ENCODE measurements at regions not wholly inside any gene's neighbourhood (a gene's known extent, or its start where the extent isn't known, plus 50 kb on each side); places are given as distances from the start of the nearest gene placed in this dataset.

DNA sequence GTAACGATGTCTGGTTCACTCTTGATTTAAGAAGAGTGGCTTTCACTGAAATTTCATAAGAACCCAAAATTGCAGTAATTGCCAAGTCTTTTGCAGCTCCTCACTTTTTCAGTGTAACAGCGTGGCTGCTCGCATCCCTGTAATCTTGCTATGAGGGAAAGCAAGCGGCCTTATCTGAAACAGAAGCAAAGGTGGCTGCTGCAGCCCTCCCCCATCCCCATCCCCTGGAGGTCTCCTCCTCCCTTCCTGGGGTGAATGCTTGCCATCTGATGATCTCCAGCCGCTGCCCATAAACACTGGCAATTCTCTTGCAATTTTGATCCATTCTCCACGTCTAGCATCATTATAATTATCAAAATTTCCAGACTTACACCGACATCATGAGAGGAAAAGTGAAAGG is 182.5 kb upstream of the ASIC2 start:
- no peak for DNase-seq
- no peak for ATAC-seq

- no peak for DNase-seq
- no peak for ATAC-seq
Observed at GRCh38 chr17:33481652-33482051, 188.6 kb upstream of the ASIC2 start.

DNA sequence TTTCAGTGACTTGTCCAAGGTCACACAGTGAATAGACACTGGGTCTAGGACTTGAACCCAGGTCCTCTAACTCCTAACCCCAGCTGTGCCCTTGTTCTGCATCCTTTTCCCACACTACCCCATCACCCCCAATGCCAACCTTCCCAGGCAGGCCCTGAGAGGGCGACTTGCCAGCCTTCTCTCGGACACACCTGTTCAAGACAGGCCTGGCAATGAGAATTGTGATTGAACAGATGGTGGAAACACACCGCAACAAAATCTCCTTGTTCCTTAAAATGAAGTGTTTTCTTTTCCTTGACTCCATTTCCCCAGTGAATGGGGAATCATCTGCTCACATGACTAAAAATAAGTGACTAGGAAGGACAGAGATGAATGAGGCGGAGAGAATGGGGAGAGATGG is 189.5 kb upstream of the ASIC2 start:
- ATAC-seq, result no peak
- no peak for DNase-seq

GRCh38 chr17:33484559-33484958 is 191.5 kb upstream of the ASIC2 start:
- ATAC-seq (no peak), DNase-seq (no peak)

GRCh38 chr17:33486135-33486885 is 193.2 kb upstream of the ASIC2 start:
- DNase-seq (no peak), ATAC-seq (no peak)

GRCh38 chr17:33487187-33487879 is 194.2 kb upstream of the ASIC2 start:
- DNase-seq (no peak), ATAC-seq (no peak)

DNA sequence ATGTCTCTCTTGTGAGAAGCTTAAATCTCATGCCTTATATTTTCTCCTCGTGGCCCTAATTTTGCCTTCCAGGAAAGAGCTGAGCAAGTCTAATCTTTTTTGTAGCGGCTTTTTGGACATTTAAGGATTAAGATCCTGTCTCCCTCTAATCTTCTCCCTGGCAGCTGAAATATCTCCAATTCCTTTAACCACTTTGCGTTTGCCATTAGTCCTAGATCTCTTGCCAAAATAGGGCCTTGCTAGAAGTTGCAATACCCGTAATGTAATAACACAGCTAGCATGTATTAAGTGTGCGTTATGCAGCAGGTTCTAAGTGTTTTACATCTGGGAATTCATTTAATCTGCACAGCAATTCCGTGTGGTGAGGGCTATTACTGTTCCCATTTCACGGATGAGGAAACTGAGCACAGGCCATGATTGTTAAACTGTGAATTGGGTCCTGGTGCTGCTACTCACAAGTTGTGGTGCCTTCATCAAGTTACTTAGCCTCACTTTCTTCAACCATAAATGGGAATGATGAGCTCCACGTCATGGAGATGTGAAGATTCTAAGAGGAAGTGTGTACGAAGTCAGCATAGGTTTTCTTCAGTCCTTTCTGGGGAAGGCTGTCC is 198.9 kb upstream of the ASIC2 start:
- no peak for ATAC-seq
- no peak for DNase-seq

GRCh38 chr17:33492731-33493265 is 199.7 kb upstream of the ASIC2 start:
- DNase-seq, result no peak
- ATAC-seq, result no peak

- no peak for DNase-seq
- ATAC-seq, result no peak
Observed at GRCh38 chr17:33493566-33493965, 200.5 kb upstream of the ASIC2 start.

DNA sequence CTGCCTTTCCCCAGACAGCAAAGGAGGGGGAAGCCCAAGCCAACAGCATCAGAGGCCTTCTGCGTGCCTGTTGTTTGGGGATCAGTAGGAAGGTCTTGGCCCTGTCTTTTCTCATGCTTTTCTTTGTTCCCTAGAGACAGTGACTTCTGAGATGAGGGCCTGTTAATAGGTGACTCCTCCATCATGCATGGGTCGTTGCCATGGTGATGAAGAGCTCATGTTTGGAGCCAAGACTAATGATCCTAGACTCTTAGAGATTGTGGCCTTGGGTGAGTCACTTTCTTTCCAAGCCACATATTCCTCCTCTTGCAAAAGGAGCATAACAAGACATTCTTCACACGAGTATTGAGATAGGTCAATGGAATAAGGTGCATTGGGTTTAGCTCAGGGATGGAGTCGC is 201.1 kb upstream of the ASIC2 start:
- ATAC-seq, result no peak
- DNase-seq, result no peak

GRCh38 chr17:33497623-33498022 is 204.5 kb upstream of the ASIC2 start:
- no peak for DNase-seq
- no peak for ATAC-seq

- ATAC-seq (no peak), DNase-seq (no peak)
Observed at GRCh38 chr17:33498069-33498468, 205.0 kb upstream of the ASIC2 start.

- ATAC-seq, result no peak
- no peak for DNase-seq
Observed at GRCh38 chr17:33499040-33499439, 205.9 kb upstream of the ASIC2 start.

- DNase-seq, result no peak
- ATAC-seq, result no peak
Observed at GRCh38 chr17:33500151-33500550, 207.1 kb upstream of the ASIC2 start.

GRCh38 chr17:33501185-33501584 is 208.1 kb upstream of the ASIC2 start:
- ATAC-seq (no peak), DNase-seq (no peak)

DNA sequence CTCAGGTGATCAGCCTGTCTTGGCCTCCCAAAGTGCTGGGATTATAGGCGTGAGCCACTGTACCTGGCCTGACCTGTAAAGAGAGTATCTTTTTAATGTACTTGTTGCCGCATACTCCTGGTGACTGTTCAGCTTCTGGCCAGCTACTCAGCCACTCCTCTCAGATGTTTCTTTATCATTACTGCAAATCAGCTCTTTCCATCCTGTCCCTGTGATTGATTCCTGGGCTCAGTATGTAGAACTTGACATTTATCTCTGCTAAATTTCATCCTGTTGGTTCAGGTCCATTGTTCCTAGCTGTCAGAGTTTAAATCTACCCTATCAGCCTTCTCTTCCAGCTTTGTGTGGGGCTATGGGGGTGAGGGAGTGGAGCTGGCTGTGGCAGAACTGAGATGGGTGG is 211.5 kb upstream of the ASIC2 start:
- ATAC-seq (no peak), DNase-seq (no peak)

DNA sequence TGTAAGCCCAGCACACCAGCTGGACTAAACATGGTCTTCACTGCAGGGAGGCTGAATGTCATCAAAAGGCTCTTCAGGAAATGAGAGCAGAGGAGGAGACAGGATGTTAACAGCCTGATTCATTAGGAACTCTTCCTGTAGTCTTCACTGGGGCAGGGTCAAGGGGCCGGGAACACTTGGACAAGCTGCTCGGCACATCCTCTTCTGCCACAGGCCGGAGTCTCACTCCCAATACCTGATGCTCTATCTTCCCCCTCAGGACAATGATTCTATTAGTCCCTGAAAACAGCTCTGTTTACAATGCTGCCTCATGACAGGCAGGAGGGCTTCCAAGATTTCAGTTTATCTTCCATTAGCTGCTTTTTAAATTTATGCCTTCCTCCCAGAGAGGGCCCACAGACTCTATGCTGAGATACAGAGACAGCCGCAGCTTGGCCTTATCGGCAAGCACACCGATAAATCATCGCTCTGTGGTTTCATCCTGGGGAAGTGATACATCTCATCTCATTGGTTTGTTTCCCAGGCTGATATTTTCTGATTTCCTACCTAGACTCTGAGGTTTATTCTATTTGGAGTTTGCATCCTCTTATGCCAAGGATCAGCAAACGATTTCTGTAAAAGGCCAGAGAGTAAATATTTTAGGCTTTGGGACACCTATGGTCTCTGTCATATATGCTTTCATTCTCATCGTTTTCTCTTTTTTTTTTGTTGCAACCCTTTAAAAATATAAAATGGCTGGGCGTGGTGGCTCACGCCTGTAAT is 214.0 kb upstream of the ASIC2 start:
- DNase-seq (no peak), ATAC-seq (no peak)

DNA sequence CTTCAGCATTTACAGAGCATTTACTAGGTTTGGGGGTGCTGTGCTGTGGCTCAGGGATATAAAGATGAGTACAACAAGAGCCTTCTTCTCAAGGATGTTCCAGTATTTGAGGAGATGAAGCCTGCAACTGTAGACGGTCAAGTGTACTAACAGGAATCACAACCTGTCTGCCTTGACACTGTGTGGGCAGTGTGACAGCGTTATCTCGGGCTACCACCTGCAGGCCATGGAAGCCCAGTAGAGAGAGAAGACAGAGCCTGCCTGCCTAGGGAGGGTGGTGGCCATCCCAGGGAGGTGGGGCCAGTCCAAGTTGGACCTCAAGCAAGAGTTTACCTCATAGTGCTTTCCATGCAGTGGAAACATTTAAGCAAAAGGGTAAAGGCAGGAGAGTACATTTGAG is 215.1 kb upstream of the ASIC2 start:
- DNase-seq (no peak), ATAC-seq (no peak)

GRCh38 chr17:33509331-33509730 is 216.2 kb upstream of the ASIC2 start:
- ATAC-seq (no peak), DNase-seq (no peak)

- no peak for ATAC-seq
- DNase-seq, result no peak
Observed at GRCh38 chr17:33511670-33512069, 218.6 kb upstream of the ASIC2 start.

GRCh38 chr17:33512113-33512512 is 219.0 kb upstream of the ASIC2 start:
- DNase-seq (no peak), ATAC-seq (no peak)

DNA sequence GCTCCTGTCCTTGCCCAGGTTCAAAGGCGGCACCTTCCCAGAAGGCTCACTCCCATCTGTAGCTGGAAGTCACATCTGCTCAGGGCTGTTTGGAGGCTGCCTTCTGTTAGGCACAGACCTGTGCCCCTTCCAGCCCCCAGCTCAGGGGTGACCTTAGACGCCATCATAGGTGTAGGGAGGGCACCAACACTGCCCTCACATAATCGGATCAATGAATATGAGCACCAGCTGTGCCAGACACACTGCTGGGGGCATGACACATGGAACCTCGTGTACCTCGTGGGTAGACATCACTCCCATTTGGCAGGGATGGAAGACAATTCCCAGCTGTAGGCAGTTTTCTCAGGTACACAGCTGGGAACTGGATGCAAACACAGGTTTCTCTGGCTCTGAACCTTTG is 220.7 kb upstream of the ASIC2 start:
- DNase-seq (no peak), ATAC-seq (no peak)

GRCh38 chr17:33514369-33514768 is 221.3 kb upstream of the ASIC2 start:
- ATAC-seq (no peak), DNase-seq (no peak)

Data from stimulated activated naive CD8-positive, alpha-beta T cell treated with anti-CD3 and anti-CD28 coated beads, Interleukin-15, Interleukin-2, amounts not matched to agents 100 U/mL and 50 U/mL, for 24 hours (primary cell).